Activated CD4-positive, alpha-beta memory T cell treated with anti-CD3 and anti-CD28 coated beads for 36 hours (primary cell): ENCODE measurements at regions not wholly inside any gene's neighbourhood (a gene's known extent, or its start where the extent isn't known, plus 50 kb on each side); places are given as distances from the start of the nearest gene placed in this dataset.

Source experiments
- CTCF ChIA-PET: fragments of 350-600 bp; sonication (Branson Sonifier 250); formaldehyde crosslinking; loops from one replicate; lab custom pipeline; 2021; ENCODE audit warnings: antibody characterized with exemption, inconsistent platforms; lab: Charles Lee
- POLR2A ChIA-PET: fragments of 350-600 bp; sonication (Branson Sonifier 250); formaldehyde crosslinking; loops from one replicate; lab custom pipeline; 2021; ENCODE audit warnings: antibody characterized with exemption; lab: Charles Lee
- DNase-seq: peaks from one replicate; pipeline ENCODE4 v3.0.0-alpha.2; 2020
- H3K27ac Mint-ChIP-seq: one replicate; pipeline ENCODE4 v1.8.0; 2021; ENCODE audit warnings: mixed read lengths
- H3K27me3 Mint-ChIP-seq: one replicate; pipeline ENCODE4 v1.8.0; 2021; ENCODE audit warnings: mixed read lengths
- H3K36me3 Mint-ChIP-seq: one replicate; pipeline ENCODE4 v1.8.0; 2021; ENCODE audit warnings: mixed read lengths
- H3K4me1 Mint-ChIP-seq: one replicate; pipeline ENCODE4 v1.8.0; 2021; ENCODE audit warnings: low read depth, mixed read lengths
- H3K4me3 Mint-ChIP-seq: one replicate; pipeline ENCODE4 v1.8.0; 2021; ENCODE audit warnings: mild to moderate bottlenecking, mixed read lengths
- H3K9me3 Mint-ChIP-seq: one replicate; pipeline ENCODE4 v1.8.0; 2021; ENCODE audit warnings: mixed read lengths
- intact Hi-C: fragments of 100-400 bp; cut with micrococcal nuclease; formaldehyde crosslinking; loops from one replicate; pipeline ENCODE4 v1.15.1; 2023

- ChIA-PET POLR2A (no interaction called here), CTCF (no interaction called here)
- DNase-seq: no peak
- Mint-ChIP-seq H3K4me3 (no peak overlapping the region), H3K27me3 (peaks cover 53% of the 10 kb centered on the region), H3K36me3 (no peaks in the 10 kb centered on the region), H3K27ac (no peak overlapping the region), H3K9me3 (no peaks in the 10 kb centered on the region), H3K4me1 (no peaks in the 10 kb centered on the region)
- intact Hi-C loops: no loop called here
Observed at GRCh38 chr16:85170066-85170491, 57.8 kb upstream of the CIBAR2 start.

GRCh38 chr16:85170590-85171003 is 58.3 kb upstream of the CIBAR2 start:
- no peak for DNase-seq
- ChIA-PET POLR2A (no interaction called here), CTCF (no interaction called here)

GRCh38 chr16:85171004-85171758 is 58.9 kb upstream of the CIBAR2 start:
- intact Hi-C loops: no loop called here
- Mint-ChIP-seq H3K9me3 (no peaks in the 10 kb centered on the region), H3K27ac (no peak overlapping the region), H3K4me1 (no peaks in the 10 kb centered on the region), H3K36me3 (no peaks in the 10 kb centered on the region), H3K27me3 (peaks cover 59% of the 10 kb centered on the region), H3K4me3 (no peak overlapping the region)
- no peak for DNase-seq
- ChIA-PET CTCF (no interaction called here), POLR2A (no interaction called here)

More at GRCh38 chr16:85170590-85171003, 58.3 kb upstream of the CIBAR2 start:
- Mint-ChIP-seq H3K36me3 (no peaks in the 10 kb centered on the region), H3K4me1 (no peaks in the 10 kb centered on the region), H3K4me3 (no peak overlapping the region), H3K27ac (no peak overlapping the region), H3K9me3 (no peaks in the 10 kb centered on the region), H3K27me3 (peaks cover 53% of the 10 kb centered on the region)
- intact Hi-C loops: no loop called here

- Mint-ChIP-seq H3K9me3 (no peaks in the 10 kb centered on the region), H3K4me1 (no peaks in the 10 kb centered on the region), H3K4me3 (no peak overlapping the region), H3K27ac (no peak overlapping the region), H3K27me3 (peaks cover 60% of the 10 kb centered on the region), H3K36me3 (no peaks in the 10 kb centered on the region)
- intact Hi-C loops: no loop called here
- ChIA-PET CTCF (interaction anchor here (0.7 kb wide), 1 partner anchor 1366 kb away, joined by 3 read pairs; no protein-coding TSS in a partner anchor), POLR2A (no interaction called here)
- DNase-seq: no peak
Observed at GRCh38 chr16:85171759-85172454, 59.6 kb upstream of the CIBAR2 start.

GRCh38 chr16:85172455-85173145 is 60.3 kb upstream of the CIBAR2 start:
- H3K9me3 Mint-ChIP-seq: no peaks in the 10 kb centered on the region
- DNase-seq: no peak
- H3K27me3 Mint-ChIP-seq: peaks cover 62% of the 10 kb centered on the region
- H3K4me3 Mint-ChIP-seq: no peak overlapping the region
- POLR2A ChIA-PET: no interaction called here
- CTCF ChIA-PET: interaction anchor here (0.7 kb wide), 1 partner anchor 1365 kb away, joined by 3 read pairs; no protein-coding TSS in a partner anchor
- H3K27ac Mint-ChIP-seq: no peak overlapping the region
- intact Hi-C loops: no loop called here
- no peaks in the 10 kb centered on the region for H3K36me3 Mint-ChIP-seq
- H3K4me1 Mint-ChIP-seq: no peaks in the 10 kb centered on the region

- Mint-ChIP-seq H3K36me3 (no peaks in the 10 kb centered on the region), H3K4me1 (no peaks in the 10 kb centered on the region), H3K27me3 (peaks cover 59% of the 10 kb centered on the region), H3K9me3 (no peaks in the 10 kb centered on the region), H3K27ac (no peak overlapping the region), H3K4me3 (no peak overlapping the region)
- no peak for DNase-seq
- ChIA-PET CTCF (interaction anchor here (0.6 kb wide), 1 partner anchor 124 kb away, joined by 3 read pairs; no protein-coding TSS in a partner anchor), POLR2A (no interaction called here)
- intact Hi-C loops: no loop called here
Observed at GRCh38 chr16:85173146-85173980, 61.1 kb upstream of the CIBAR2 start.

GRCh38 chr16:85173981-85174751 is 61.9 kb upstream of the CIBAR2 start:
- peaks cover 57% of the 10 kb centered on the region for H3K27me3 Mint-ChIP-seq
- POLR2A ChIA-PET: no interaction called here

GRCh38 chr16:85174871-85175723 is 62.8 kb upstream of the CIBAR2 start:
- no peaks in the 10 kb centered on the region for H3K36me3 Mint-ChIP-seq
- no peaks in the 10 kb centered on the region for H3K4me1 Mint-ChIP-seq
- ChIA-PET POLR2A (no interaction called here), CTCF (no interaction called here)
- no peaks in the 10 kb centered on the region for H3K9me3 Mint-ChIP-seq
- no peak for DNase-seq
- H3K4me3 Mint-ChIP-seq: no peak overlapping the region
- no peak overlapping the region for H3K27ac Mint-ChIP-seq
- peaks cover 57% of the 10 kb centered on the region for H3K27me3 Mint-ChIP-seq
- intact Hi-C loops: no loop called here

More at GRCh38 chr16:85173981-85174751, 61.9 kb upstream of the CIBAR2 start:
- intact Hi-C loops: no loop called here
- no peak overlapping the region for H3K27ac Mint-ChIP-seq
- no peaks in the 10 kb centered on the region for H3K36me3 Mint-ChIP-seq
- H3K4me3 Mint-ChIP-seq: no peak overlapping the region
- no peaks in the 10 kb centered on the region for H3K9me3 Mint-ChIP-seq
- CTCF ChIA-PET: interaction anchor here (0.6 kb wide), 1 partner anchor 123 kb away, joined by 3 read pairs; no protein-coding TSS in a partner anchor
- DNase-seq: no peak
- no peaks in the 10 kb centered on the region for H3K4me1 Mint-ChIP-seq

- H3K27me3 Mint-ChIP-seq: peaks cover 54% of the 10 kb centered on the region
- no peak overlapping the region for H3K4me3 Mint-ChIP-seq
- DNase-seq: no peak
- no peaks in the 10 kb centered on the region for H3K36me3 Mint-ChIP-seq
- ChIA-PET CTCF (no interaction called here), POLR2A (no interaction called here)
- no peak overlapping the region for H3K27ac Mint-ChIP-seq
- H3K9me3 Mint-ChIP-seq: no peaks in the 10 kb centered on the region
- intact Hi-C loops: no loop called here
- H3K4me1 Mint-ChIP-seq: no peaks in the 10 kb centered on the region
Observed at GRCh38 chr16:85175724-85176233, 63.5 kb upstream of the CIBAR2 start.

GRCh38 chr16:85176541-85177447 is 64.5 kb upstream of the CIBAR2 start:
- intact Hi-C loops: no loop called here

More at GRCh38 chr16:85176541-85177447, 64.5 kb upstream of the CIBAR2 start:
- no peak overlapping the region for H3K27ac Mint-ChIP-seq
- no peaks in the 10 kb centered on the region for H3K4me1 Mint-ChIP-seq
- peaks cover 46% of the 10 kb centered on the region for H3K27me3 Mint-ChIP-seq
- no peak overlapping the region for H3K4me3 Mint-ChIP-seq
- ChIA-PET CTCF (no interaction called here), POLR2A (no interaction called here)
- H3K9me3 Mint-ChIP-seq: no peaks in the 10 kb centered on the region
- DNase-seq: no peak
- H3K36me3 Mint-ChIP-seq: no peaks in the 10 kb centered on the region
